ENCODE measurements at regions not wholly inside any gene's neighbourhood (a gene's known extent, or its start where the extent isn't known, plus 50 kb on each side); places are given as distances from the start of the nearest gene placed in this dataset.
"Not testable (repeated sequence)": the region's sequence is repeated elsewhere in the genome, so short reads cannot be mapped to it uniquely, and the experiment has no call there.

- H3K4me3 Mint-ChIP-seq: no peak overlapping the region
- no peak overlapping the region for H3K27ac Mint-ChIP-seq
- H3K9me3 Mint-ChIP-seq: peaks cover 5 to 7% of the 10 kb centered on the region in 2 donors
- ATAC-seq (no peak), DNase-seq (no peak)
- no peaks in the 10 kb centered on the region for H3K4me1 Mint-ChIP-seq
- no peaks in the 10 kb centered on the region for H3K27me3 Mint-ChIP-seq
Measured at GRCh38 chr17:52648995-52649394, 490.5 kb upstream of the CA10 start.

GRCh38 chr17:52647411-52647810, 488.9 kb upstream of the CA10 start:
- no peak overlapping the region for H3K27ac Mint-ChIP-seq
- no peak overlapping the region for H3K4me3 Mint-ChIP-seq
- no peaks in the 10 kb centered on the region for H3K4me1 Mint-ChIP-seq
- DNase-seq (no peak), ATAC-seq (no peak)
- H3K9me3 Mint-ChIP-seq: peaks cover 5 to 7% of the 10 kb centered on the region in 2 donors
- no peaks in the 10 kb centered on the region for H3K27me3 Mint-ChIP-seq

GRCh38 chr17:52636443-52636842, 477.9 kb upstream of the CA10 start:
- Mint-ChIP-seq H3K4me3 (no peak overlapping the region), H3K4me1 (no peaks in the 10 kb centered on the region), H3K27me3 (no peaks in the 10 kb centered on the region), H3K9me3 (peaks cover 8 to 9% of the 10 kb centered on the region in 2 donors), H3K27ac (no peak overlapping the region)
- DNase-seq: no peak
- no peak for ATAC-seq

- no peaks in the 10 kb centered on the region for H3K4me1 Mint-ChIP-seq
- DNase-seq (no peak), ATAC-seq (no peak)
- no peaks in the 10 kb centered on the region for H3K27me3 Mint-ChIP-seq
- H3K4me3 Mint-ChIP-seq: no peak overlapping the region
- H3K9me3 Mint-ChIP-seq: peaks cover 5% of the 10 kb centered on the region in 2 donors
- no peak overlapping the region for H3K27ac Mint-ChIP-seq
Measured at GRCh38 chr17:52606590-52606989, 448.1 kb upstream of the CA10 start.

DNA sequence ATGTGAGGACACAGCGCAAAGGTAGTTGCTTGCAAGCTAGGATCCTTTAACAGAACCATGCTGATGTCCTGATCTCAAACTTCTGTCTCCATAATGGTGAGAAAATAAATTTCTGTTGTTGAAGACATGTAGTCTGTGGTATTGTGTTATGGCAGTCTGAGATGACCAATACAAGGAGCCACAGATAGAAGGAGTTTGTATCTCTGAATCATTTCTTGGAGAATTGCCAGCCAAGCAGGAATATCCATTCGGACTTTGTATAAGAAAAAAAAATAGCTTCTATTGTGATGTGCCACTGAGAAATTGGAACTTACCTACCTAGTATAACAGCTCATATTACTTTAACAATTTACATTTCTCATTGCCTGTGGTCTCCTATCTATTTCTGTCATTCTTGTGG, 447.6 kb upstream of the CA10 start:
- DNase-seq: no peak
- ATAC-seq: no peak
- H3K4me3 Mint-ChIP-seq: no peak overlapping the region
- H3K9me3 Mint-ChIP-seq: peaks cover 5% of the 10 kb centered on the region in 2 donors
- no peaks in the 10 kb centered on the region for H3K27me3 Mint-ChIP-seq
- H3K27ac Mint-ChIP-seq: no peak overlapping the region
- H3K4me1 Mint-ChIP-seq: no peaks in the 10 kb centered on the region

GRCh38 chr17:52604105-52604504, 445.6 kb upstream of the CA10 start:
- H3K4me3 Mint-ChIP-seq: no peak overlapping the region
- H3K9me3 Mint-ChIP-seq: peaks cover 5% of the 10 kb centered on the region in 2 donors

GRCh38 chr17:52597452-52598215, 439.1 kb upstream of the CA10 start:
- not testable (repeated sequence) for H3K27ac Mint-ChIP-seq, H3K27me3 Mint-ChIP-seq, H3K4me3 Mint-ChIP-seq, H3K4me1 Mint-ChIP-seq, DNase-seq, ATAC-seq
- peaks cover 11 to 17% of the 10 kb centered on the region in 2 donors for H3K9me3 Mint-ChIP-seq

More at GRCh38 chr17:52604105-52604504, 445.6 kb upstream of the CA10 start:
- H3K4me1 Mint-ChIP-seq: no peaks in the 10 kb centered on the region
- no peak overlapping the region for H3K27ac Mint-ChIP-seq
- ATAC-seq (no peak), DNase-seq (no peak)
- H3K27me3 Mint-ChIP-seq: no peaks in the 10 kb centered on the region

GRCh38 chr17:52594516-52594915, 436.0 kb upstream of the CA10 start:
- Mint-ChIP-seq H3K4me1 (no peaks in the 10 kb centered on the region), H3K4me3 (no peak overlapping the region), H3K27ac (no peak overlapping the region), H3K9me3 (peaks cover 16 to 34% of the 10 kb centered on the region in 2 donors), H3K27me3 (no peaks in the 10 kb centered on the region)
- DNase-seq (no peak), ATAC-seq (no peak)

GRCh38 chr17:52546990-52547389, 388.5 kb upstream of the CA10 start:
- no peak for ATAC-seq
- DNase-seq: no peak
- Mint-ChIP-seq H3K9me3 (peaks cover 2 to 7% of the 10 kb centered on the region in 2 donors), H3K27ac (no peak overlapping the region), H3K4me1 (no peaks in the 10 kb centered on the region), H3K4me3 (no peak overlapping the region), H3K27me3 (no peaks in the 10 kb centered on the region)

GRCh38 chr17:52546493-52546892, 388.0 kb upstream of the CA10 start:
- no peaks in the 10 kb centered on the region for H3K4me1 Mint-ChIP-seq
- H3K27ac Mint-ChIP-seq: no peak overlapping the region
- DNase-seq (no peak), ATAC-seq (no peak)
- no peak overlapping the region for H3K4me3 Mint-ChIP-seq
- H3K27me3 Mint-ChIP-seq: no peaks in the 10 kb centered on the region
- peaks cover 0 to 5% of the 10 kb centered on the region in 2 donors for H3K9me3 Mint-ChIP-seq

GRCh38 chr17:52537421-52537820, 378.9 kb upstream of the CA10 start:
- Mint-ChIP-seq H3K4me1 (no peaks in the 10 kb centered on the region), H3K9me3 (no peaks in the 10 kb centered on the region), H3K27me3 (no peaks in the 10 kb centered on the region), H3K27ac (no peak overlapping the region), H3K4me3 (no peak overlapping the region)
- ATAC-seq: no peak
- DNase-seq: no peak

DNA sequence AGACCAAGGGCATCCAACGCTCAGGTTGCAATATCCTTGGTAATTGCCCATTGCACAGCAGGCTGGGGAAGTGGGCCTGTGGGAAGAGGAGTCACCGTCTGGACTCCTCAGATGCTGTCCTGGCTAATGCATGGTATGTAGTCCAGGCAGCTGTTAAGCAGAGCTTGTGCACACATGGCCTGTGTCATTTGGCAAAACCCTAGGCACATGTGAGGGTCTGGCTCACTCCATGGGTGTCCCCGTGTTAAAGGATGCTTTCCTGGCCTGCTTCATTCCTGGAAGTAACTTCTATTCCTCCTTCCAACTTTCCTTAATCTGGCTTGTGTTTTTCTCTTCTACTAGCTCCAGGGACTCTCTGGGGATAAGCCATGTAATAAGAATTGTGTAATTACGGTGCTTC, 378.0 kb upstream of the CA10 start:
- H3K4me3 Mint-ChIP-seq: no peak overlapping the region
- ATAC-seq (no peak), DNase-seq (no peak)
- H3K27me3 Mint-ChIP-seq: no peaks in the 10 kb centered on the region
- no peak overlapping the region for H3K27ac Mint-ChIP-seq
- no peaks in the 10 kb centered on the region for H3K4me1 Mint-ChIP-seq
- H3K9me3 Mint-ChIP-seq: no peaks in the 10 kb centered on the region

GRCh38 chr17:52532373-52532772, 373.9 kb upstream of the CA10 start:
- DNase-seq: no peak
- Mint-ChIP-seq H3K27ac (no peak overlapping the region), H3K27me3 (no peaks in the 10 kb centered on the region), H3K9me3 (no peaks in the 10 kb centered on the region), H3K4me3 (no peak overlapping the region), H3K4me1 (no peaks in the 10 kb centered on the region)
- no peak for ATAC-seq

- DNase-seq: no peak
- no peak overlapping the region for H3K27ac Mint-ChIP-seq
- ATAC-seq: no peak
- no peak overlapping the region for H3K4me3 Mint-ChIP-seq
- no peaks in the 10 kb centered on the region for H3K27me3 Mint-ChIP-seq
- H3K4me1 Mint-ChIP-seq: no peaks in the 10 kb centered on the region
- peaks cover 0 to 4% of the 10 kb centered on the region in 2 donors for H3K9me3 Mint-ChIP-seq
Measured at GRCh38 chr17:52524096-52524637, 365.7 kb upstream of the CA10 start.

DNA sequence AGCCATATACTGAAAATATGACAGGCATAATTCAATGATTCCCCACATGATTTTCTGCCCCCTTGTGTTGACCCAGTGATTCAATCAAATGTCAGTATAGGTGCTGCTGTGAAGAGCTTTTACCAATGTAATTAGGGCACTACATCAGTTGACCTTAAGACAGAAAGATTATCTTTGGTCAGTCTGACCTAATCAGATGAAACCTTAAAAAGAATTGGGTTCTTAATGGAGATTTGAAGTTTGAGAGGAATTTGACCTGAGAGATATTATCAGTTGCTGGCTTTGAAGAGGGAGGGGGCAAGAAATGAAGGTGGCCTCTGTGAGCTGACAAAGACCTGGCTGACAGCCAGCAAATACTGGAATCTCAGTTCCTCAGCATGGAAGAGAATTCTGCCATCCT, 358.7 kb upstream of the CA10 start:
- Mint-ChIP-seq H3K27me3 (no peaks in the 10 kb centered on the region), H3K4me3 (no peak overlapping the region), H3K27ac (no peak overlapping the region), H3K4me1 (no peaks in the 10 kb centered on the region), H3K9me3 (peaks cover 0 to under 1% of the 10 kb centered on the region in 2 donors)
- ATAC-seq (no peak), DNase-seq (no peak)

GRCh38 chr17:52515927-52516326, 357.4 kb upstream of the CA10 start:
- H3K27ac Mint-ChIP-seq: peak overlapping the region in 1 of 2 donors; percentile 44
- no peak for ATAC-seq

GRCh38 chr17:52505601-52506000, 347.1 kb upstream of the CA10 start:
- H3K4me1 Mint-ChIP-seq: no peaks in the 10 kb centered on the region
- H3K4me3 Mint-ChIP-seq: no peak overlapping the region
- ATAC-seq: no peak
- no peaks in the 10 kb centered on the region for H3K27me3 Mint-ChIP-seq
- H3K9me3 Mint-ChIP-seq: peaks cover 9 to 18% of the 10 kb centered on the region in 2 donors
- no peak overlapping the region for H3K27ac Mint-ChIP-seq
- DNase-seq: no peak

More at GRCh38 chr17:52515927-52516326, 357.4 kb upstream of the CA10 start:
- Mint-ChIP-seq H3K27me3 (no peaks in the 10 kb centered on the region), H3K4me3 (no peak overlapping the region), H3K9me3 (no peaks in the 10 kb centered on the region), H3K4me1 (no peaks in the 10 kb centered on the region)
- DNase-seq: no peak
